ENCODE measurements at regions not wholly inside any gene's neighbourhood (a gene's known extent, or its start where the extent isn't known, plus 50 kb on each side); places are given as distances from the start of the nearest gene placed in this dataset.

DNA sequence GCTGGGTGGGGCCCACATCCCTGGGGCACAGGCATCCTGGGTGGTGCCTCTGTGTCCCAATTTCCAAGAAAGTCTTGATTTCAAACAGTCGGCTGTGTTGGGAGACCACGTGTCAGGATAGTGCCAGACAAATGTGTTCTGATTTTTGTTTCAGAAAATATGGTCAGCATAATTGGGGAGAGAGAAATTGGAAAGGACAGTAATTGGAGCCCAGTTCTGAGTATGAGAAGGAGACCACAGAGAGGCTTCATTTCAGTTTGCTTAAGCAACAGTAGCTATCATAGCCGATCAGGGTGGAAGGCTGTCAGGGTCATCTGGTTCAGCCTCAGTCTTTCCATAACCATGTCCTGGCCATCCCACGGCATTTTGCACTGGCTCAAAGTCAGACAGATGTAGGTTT, 220.7 kb downstream of the CDC5L start:
- Histone ChIP-seq H3K9me3 (no peaks in the 10 kb centered on the region), H3K27me3 (no peaks in the 10 kb centered on the region), H3K4me1 (no peaks in the 10 kb centered on the region), H3K36me3 (no peaks in the 10 kb centered on the region), H3K9ac (ENCODE audit: low read depth in 2 of 2, low read length in 2 of 2) (no peak overlapping the region), H3K4me3 (no peak overlapping the region), H3K27ac (no peak overlapping the region)
- TF ChIP-seq, protein P1, sequence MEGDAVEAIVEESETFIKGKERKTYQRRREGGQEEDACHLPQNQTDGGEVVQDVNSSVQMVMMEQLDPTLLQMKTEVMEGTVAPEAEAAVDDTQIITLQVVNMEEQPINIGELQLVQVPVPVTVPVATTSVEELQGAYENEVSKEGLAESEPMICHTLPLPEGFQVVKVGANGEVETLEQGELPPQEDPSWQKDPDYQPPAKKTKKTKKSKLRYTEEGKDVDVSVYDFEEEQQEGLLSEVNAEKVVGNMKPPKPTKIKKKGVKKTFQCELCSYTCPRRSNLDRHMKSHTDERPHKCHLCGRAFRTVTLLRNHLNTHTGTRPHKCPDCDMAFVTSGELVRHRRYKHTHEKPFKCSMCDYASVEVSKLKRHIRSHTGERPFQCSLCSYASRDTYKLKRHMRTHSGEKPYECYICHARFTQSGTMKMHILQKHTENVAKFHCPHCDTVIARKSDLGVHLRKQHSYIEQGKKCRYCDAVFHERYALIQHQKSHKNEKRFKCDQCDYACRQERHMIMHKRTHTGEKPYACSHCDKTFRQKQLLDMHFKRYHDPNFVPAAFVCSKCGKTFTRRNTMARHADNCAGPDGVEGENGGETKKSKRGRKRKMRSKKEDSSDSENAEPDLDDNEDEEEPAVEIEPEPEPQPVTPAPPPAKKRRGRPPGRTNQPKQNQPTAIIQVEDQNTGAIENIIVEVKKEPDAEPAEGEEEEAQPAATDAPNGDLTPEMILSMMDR (IDR thresholded peaks at IDR 0.05): no peak
- no peak for DNase-seq
- intact Hi-C loops (cut with DNase I): no loop called here

DNA sequence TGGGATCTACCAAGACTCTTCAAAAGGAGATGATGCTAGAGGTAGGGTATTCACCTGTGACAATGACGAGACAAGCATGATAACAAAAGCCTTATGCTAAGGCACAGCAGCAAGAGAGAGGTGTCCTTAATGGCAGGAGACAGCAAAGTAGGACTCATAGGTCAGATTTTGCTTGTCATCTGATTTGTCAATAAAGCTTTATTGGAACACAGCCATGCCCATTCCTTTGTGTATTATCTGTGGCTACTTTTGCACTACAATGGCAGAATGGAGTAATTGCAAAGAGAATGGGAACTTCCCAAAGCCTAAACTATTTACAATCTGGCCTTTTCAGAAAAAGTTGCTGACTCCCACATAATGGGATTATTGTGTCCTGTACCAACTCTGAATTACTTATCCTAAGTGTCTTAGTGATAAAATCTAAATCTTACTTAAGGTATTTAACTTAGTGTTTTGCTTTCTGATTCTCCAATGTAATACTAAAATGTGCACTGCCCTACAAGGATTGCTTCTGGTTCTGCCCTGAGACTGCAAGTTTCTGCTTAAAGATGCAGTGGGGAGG, 221.6 kb downstream of the CDC5L start:
- no peaks in the 10 kb centered on the region for H3K36me3 ChIP-seq
- intact Hi-C loops (cut with DNase I): no loop called here
- no peak overlapping the region for H3K27ac ChIP-seq
- DNase-seq: no peak
- no peak overlapping the region for H3K4me3 ChIP-seq
- H3K4me1 ChIP-seq: no peaks in the 10 kb centered on the region
- H3K9ac ChIP-seq (ENCODE audit: low read depth in 2 of 2, low read length in 2 of 2): no peak overlapping the region
- no peaks in the 10 kb centered on the region for H3K9me3 ChIP-seq
- TF ChIP-seq, protein P1 (IDR thresholded peaks at IDR 0.05): no peak
- no peaks in the 10 kb centered on the region for H3K27me3 ChIP-seq

DNA sequence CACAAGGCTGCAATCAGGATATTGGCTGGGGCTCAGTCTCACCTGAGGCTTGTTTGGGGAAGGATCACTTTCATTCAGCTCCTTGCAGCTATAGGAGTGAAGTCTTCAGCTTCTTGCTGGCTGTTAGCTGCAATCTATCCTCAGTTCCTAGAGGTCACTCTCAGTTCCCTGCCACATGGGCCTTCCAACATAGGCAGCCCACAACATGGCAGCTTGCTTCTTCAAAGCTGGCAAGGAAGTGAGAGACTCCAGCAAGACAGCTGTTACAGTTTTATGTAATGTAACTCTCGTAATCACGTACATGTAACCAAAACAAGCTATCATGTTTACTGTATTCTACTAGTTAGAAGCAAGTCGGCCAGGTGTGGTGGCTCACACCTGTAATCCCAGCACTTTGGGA, 226.9 kb downstream of the CDC5L start:
- Histone ChIP-seq H3K27ac (no peak overlapping the region), H3K9me3 (no peaks in the 10 kb centered on the region), H3K27me3 (no peaks in the 10 kb centered on the region), H3K4me1 (no peaks in the 10 kb centered on the region), H3K4me3 (no peak overlapping the region), H3K36me3 (no peaks in the 10 kb centered on the region), H3K9ac (ENCODE audit: low read depth in 2 of 2, low read length in 2 of 2) (no peak overlapping the region)
- intact Hi-C loops (cut with DNase I): no loop called here
- no peak for DNase-seq
- TF ChIP-seq, protein P1 (IDR thresholded peaks at IDR 0.05): no peak

DNA sequence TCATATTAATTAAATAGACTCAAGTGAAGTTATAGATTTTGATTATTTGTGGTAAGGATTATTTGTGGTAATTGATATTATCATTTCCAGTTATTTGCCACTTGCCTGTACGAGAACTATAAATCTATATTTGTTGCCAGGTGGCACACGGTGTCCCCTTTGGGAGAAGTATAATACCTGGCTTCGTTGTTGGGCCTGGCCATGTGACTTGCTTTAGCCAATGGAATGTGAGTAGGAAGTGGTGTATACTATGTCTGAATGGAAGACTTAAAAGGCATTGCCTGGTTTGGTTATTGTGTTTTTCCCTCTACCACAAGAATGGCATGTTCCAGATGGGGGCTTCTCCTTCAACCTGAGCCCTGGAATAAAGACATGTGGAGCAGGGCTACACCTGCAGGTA, 228.1 kb downstream of the CDC5L start:
- intact Hi-C loops (cut with DNase I): no loop called here
- H3K9me3 ChIP-seq: no peaks in the 10 kb centered on the region
- no peaks in the 10 kb centered on the region for H3K4me1 ChIP-seq

DNA sequence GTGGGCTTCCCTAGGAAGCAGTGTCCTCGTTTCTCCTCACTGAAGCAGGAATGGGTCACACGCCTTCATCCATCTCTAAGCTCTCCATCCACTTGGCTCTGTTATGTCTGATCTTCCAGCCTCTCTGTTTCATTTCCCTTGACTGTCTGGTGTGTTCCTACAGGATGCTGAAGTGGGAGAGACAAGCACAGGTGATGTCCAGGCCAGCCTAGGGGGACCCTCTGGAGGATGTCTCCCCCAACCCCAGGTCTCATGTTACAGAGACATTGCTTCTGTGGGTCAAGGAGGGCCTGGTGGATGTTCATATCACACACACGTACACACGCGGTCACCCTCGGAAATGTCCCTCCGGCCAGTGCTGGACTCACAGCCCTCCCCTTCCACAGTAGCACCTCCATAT, 229.9 kb downstream of the CDC5L start:
- DNase-seq: no peak
- intact Hi-C loops (cut with DNase I): no loop called here

More for the DNA sequence above, 228.1 kb downstream of the CDC5L start:
- no peaks in the 10 kb centered on the region for H3K36me3 ChIP-seq
- no peak overlapping the region for H3K9ac ChIP-seq (ENCODE audit: low read depth in 2 of 2, low read length in 2 of 2)
- DNase-seq: no peak
- no peak overlapping the region for H3K27ac ChIP-seq
- TF ChIP-seq, protein P1 (IDR thresholded peaks at IDR 0.05): no peak
- H3K27me3 ChIP-seq: no peaks in the 10 kb centered on the region
- H3K4me3 ChIP-seq: no peak overlapping the region

More for the DNA sequence above, 229.9 kb downstream of the CDC5L start:
- Histone ChIP-seq H3K27me3 (no peaks in the 10 kb centered on the region), H3K4me1 (no peaks in the 10 kb centered on the region), H3K9me3 (no peaks in the 10 kb centered on the region), H3K9ac (ENCODE audit: low read depth in 2 of 2, low read length in 2 of 2) (no peak overlapping the region), H3K4me3 (no peak overlapping the region), H3K36me3 (no peaks in the 10 kb centered on the region), H3K27ac (no peak overlapping the region)
- TF ChIP-seq, protein P1 (IDR thresholded peaks at IDR 0.05): no peak

Measured in colonic mucosa (tissue), 4 donors.